Neural crest cell (in vitro differentiated cells): ENCODE measurements at regions not wholly inside any gene's neighbourhood (a gene's known extent, or its start where the extent isn't known, plus 50 kb on each side); places are given as distances from the start of the nearest gene placed in this dataset.
A peak's percentile ranks its signal among the peaks of the same experiment; 100 is the strongest.
"Not testable (repeated sequence)": the region's sequence is repeated elsewhere in the genome, so short reads cannot be mapped to it uniquely, and the experiment has no call there.

ENCODE experiments used
- DNase-seq: peaks from one replicate; pipeline ENCODE4 v3.0.0; 2021; ENCODE audit warnings: low read depth, mixed read lengths, low spot score
- H3K27ac Mint-ChIP-seq: one replicate; pipeline ENCODE4 v1.8.0; 2021; ENCODE audit warnings: mild to moderate bottlenecking, mixed read lengths; ENCODE audit not compliant: unreplicated experiment
- H3K27me3 Mint-ChIP-seq: 2 replicates; pipeline ENCODE4 v1.8.0; 2021; ENCODE audit warnings: low read depth, mild to moderate bottlenecking, mixed read lengths
- H3K36me3 Mint-ChIP-seq: 2 replicates; pipeline ENCODE4 v1.8.0; 2021; ENCODE audit warnings: low read depth, mild to moderate bottlenecking, mixed read lengths
- H3K4me1 Mint-ChIP-seq: 2 replicates; pipeline ENCODE4 v1.8.0; 2021; ENCODE audit warnings: mixed read lengths
- H3K4me3 Mint-ChIP-seq: one replicate; pipeline ENCODE4 v1.8.0; 2021; ENCODE audit warnings: mild to moderate bottlenecking, mixed read lengths
- H3K9me3 Mint-ChIP-seq: 2 replicates; pipeline ENCODE4 v1.8.0; 2021; ENCODE audit warnings: mixed read lengths
- TF ChIP-seq, protein P1 (sequence below): fragments of 200-600 bp; sonication (generic); conservative IDR thresholded peaks from 2 replicates; pipeline ENCODE4 v1.5.0; 2021; ENCODE audit warnings: antibody characterized with exemption, mild to moderate bottlenecking

DNA sequence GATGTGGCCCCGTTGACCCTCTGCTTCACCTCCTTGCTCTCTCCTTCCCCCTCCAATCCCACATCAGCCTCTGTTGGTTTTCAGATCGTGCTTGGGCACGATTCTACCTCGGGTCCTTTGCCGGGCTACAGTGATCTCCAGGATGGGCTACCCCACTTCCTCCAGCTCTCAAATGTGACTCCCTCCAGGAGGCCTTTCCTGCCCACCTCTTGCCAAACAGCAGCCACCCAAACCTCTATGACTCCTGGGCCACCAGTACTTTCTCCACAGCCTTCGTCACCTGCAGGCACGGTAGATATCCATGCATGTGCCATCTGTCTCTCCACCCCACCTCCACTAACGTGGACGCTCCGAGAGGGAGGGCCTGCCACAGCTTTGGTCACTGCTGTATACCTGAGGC lies 55.9 kb upstream of the NXT1 start:
- Mint-ChIP-seq H3K9me3 (no peaks in the 10 kb centered on the region), H3K27me3 (peaks cover 9% of the 10 kb centered on the region), H3K4me3 (no peak overlapping the region), H3K27ac (peak overlapping the region; percentile 71), H3K4me1 (peaks cover 18% of the 10 kb centered on the region), H3K36me3 (no peaks in the 10 kb centered on the region)
- TF ChIP-seq, protein P1, sequence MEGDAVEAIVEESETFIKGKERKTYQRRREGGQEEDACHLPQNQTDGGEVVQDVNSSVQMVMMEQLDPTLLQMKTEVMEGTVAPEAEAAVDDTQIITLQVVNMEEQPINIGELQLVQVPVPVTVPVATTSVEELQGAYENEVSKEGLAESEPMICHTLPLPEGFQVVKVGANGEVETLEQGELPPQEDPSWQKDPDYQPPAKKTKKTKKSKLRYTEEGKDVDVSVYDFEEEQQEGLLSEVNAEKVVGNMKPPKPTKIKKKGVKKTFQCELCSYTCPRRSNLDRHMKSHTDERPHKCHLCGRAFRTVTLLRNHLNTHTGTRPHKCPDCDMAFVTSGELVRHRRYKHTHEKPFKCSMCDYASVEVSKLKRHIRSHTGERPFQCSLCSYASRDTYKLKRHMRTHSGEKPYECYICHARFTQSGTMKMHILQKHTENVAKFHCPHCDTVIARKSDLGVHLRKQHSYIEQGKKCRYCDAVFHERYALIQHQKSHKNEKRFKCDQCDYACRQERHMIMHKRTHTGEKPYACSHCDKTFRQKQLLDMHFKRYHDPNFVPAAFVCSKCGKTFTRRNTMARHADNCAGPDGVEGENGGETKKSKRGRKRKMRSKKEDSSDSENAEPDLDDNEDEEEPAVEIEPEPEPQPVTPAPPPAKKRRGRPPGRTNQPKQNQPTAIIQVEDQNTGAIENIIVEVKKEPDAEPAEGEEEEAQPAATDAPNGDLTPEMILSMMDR: no peak
- no peak for DNase-seq

DNA sequence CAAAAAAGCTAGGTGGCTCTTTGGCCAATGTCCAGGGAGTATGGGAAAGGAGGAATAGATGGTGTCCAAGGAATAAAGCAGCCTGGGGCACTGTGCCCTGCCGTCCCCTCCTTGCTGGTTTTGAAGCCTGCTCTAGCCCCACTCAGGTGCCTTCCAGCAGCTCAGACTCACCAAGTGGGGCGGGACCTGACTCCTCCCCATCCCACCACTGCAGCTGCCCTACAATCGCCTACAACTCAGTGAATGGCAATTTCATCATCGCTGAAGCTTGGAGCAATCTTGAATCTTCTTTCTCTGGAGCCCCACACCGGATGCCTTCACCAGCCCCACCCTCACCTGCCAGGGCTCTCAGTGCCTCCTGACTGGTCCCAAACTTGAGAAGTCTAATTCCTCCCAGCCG lies 56.4 kb upstream of the NXT1 start:
- Mint-ChIP-seq H3K27me3 (peaks cover 9% of the 10 kb centered on the region), H3K36me3 (no peaks in the 10 kb centered on the region), H3K27ac (no peak overlapping the region), H3K4me1 (peaks cover 18% of the 10 kb centered on the region), H3K9me3 (no peaks in the 10 kb centered on the region), H3K4me3 (no peak overlapping the region)
- TF ChIP-seq, protein P1: no peak
- no peak for DNase-seq

DNA sequence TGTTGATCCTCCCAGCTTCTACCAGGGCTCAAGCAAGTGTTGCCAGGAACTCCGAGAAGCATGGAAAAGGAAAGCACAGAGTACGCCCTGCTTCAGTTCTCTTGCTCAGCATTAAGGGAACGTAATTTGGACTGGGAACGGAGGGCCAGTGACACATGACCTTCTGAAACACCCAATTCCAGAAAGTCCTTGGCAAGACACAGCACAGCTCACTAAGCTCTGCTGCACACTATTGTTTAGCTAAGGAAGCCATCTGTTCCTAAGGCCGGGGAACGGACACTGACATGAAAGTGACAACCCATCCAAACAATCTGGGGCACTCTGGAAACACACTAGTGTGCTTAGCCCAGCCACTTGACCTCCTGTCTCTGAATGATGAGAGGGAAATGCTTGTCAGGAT lies 56.9 kb upstream of the NXT1 start:
- H3K9me3 Mint-ChIP-seq: no peaks in the 10 kb centered on the region
- peaks cover 18% of the 10 kb centered on the region for H3K4me1 Mint-ChIP-seq
- H3K36me3 Mint-ChIP-seq: no peaks in the 10 kb centered on the region
- DNase-seq: no peak
- no peak overlapping the region for H3K27ac Mint-ChIP-seq
- no peak overlapping the region for H3K4me3 Mint-ChIP-seq
- TF ChIP-seq, protein P1: no peak
- H3K27me3 Mint-ChIP-seq: peaks cover 9% of the 10 kb centered on the region

DNA sequence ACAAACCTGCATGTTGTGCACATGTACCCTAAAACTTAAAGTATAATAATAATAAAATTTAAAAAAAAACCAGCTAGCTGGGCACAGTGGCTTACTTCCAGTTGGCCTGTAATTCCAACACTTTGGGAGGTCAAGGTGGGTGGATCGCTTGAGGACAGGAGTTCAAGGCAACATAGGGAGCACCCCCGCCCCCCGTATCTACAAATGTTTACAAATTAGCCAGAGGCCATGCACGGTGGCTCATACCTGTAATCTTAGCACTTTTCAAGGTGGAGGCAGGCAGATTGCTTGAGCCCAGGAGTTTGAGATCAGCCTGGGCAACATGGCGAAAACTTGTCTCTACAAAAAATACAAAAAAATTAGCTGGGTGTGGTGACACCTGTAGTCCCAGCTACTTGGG lies 58.3 kb upstream of the NXT1 start:
- H3K9me3 Mint-ChIP-seq, H3K36me3 Mint-ChIP-seq, H3K27ac Mint-ChIP-seq, H3K27me3 Mint-ChIP-seq, H3K4me3 Mint-ChIP-seq, DNase-seq: not testable (repeated sequence)
- H3K4me1 Mint-ChIP-seq: peaks cover 18% of the 10 kb centered on the region

DNA sequence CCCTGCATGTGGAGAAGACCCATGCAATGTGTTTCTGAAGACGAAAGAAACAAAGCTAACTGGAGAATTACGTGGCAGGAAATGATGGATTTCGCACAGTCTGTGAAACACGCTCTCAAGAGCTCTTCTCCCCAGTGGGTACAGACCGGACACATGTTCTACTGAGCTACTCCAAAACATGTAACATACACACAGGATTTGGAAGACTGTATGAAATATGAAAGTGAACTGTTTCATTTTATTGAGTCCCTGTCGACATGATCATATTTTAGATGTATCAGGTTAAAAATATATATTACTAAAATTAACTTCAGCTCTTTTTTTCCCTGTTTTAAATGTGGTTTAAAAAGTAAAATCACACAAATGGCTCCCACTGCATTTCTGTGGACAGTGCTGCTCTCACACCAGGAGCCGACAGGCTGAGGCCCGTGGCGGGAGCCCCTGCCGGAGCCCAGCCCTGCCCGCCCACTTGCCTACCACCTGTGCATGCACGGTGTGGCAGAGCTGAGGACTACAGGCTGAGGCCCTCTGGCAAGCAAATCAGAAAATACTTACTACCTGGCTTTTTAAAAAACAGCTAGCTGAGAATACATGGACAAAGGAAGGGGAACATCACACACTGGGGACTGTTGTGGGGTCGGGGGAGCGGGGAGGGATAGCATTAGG lies 58.9 kb upstream of the NXT1 start:
- H3K4me1 Mint-ChIP-seq: peaks cover 13% of the 10 kb centered on the region
- H3K27me3 Mint-ChIP-seq: peaks cover 9% of the 10 kb centered on the region

More for the DNA sequence above, 58.9 kb upstream of the NXT1 start:
- Mint-ChIP-seq H3K4me3 (no peak overlapping the region), H3K36me3 (no peaks in the 10 kb centered on the region), H3K9me3 (no peaks in the 10 kb centered on the region), H3K27ac (no peak overlapping the region)
- TF ChIP-seq, protein P1: no peak
- DNase-seq: no peak
